Right atrium auricular region (tissue), 2 donors: ENCODE measurements at regions not wholly inside any gene's neighbourhood (a gene's known extent, or its start where the extent isn't known, plus 50 kb on each side); places are given as distances from the start of the nearest gene placed in this dataset.

Experiments
- DNase-seq: peaks from one replicate; pipeline ENCODE4 v3.0.0-alpha.2; 2019; ENCODE audit warnings: low spot score
- H3K27ac ChIP-seq, 2 donors: fragments of 200-600 bp; sonication (generic); 1 replicate in 1 of 2; 2 replicates in 1 of 2; pipeline ENCODE4 v1.5.1; 2016 to 2019
- H3K27me3 ChIP-seq, 2 donors: fragments of 200-600 bp; sonication (generic); one replicate each; pipeline versions ENCODE4 v1.5.1 to v1.6.0; 2017 to 2019
- H3K36me3 ChIP-seq: fragments of 200-600 bp; sonication (generic); one replicate; pipeline ENCODE4 v1.5.1; 2016
- H3K4me1 ChIP-seq, 2 donors: fragments of 200-600 bp; sonication (generic); one replicate each; pipeline versions ENCODE4 v1.5.1 to v1.6.0; 2017 to 2019
- H3K4me3 ChIP-seq, 2 donors: fragments of 200-600 bp; sonication (generic); 1 replicate in 1 of 2; 2 replicates in 1 of 2; pipeline ENCODE4 v1.5.1; 2017 to 2019; ENCODE audit warnings: mild to moderate bottlenecking in 1 of 2, moderate library complexity in 1 of 2
- H3K9me3 ChIP-seq, 2 donors: fragments of 200-600 bp; sonication (generic); one replicate each; pipeline ENCODE4 v1.5.1; 2019
- TF ChIP-seq, protein P1 (sequence below), 2 donors: fragments of 200-600 bp; sonication (generic); IDR thresholded peaks; one replicate each; pipeline ENCODE4 v1.5.1; 2019; ENCODE audit warnings: antibody characterized with exemption in 2 of 2

DNA sequence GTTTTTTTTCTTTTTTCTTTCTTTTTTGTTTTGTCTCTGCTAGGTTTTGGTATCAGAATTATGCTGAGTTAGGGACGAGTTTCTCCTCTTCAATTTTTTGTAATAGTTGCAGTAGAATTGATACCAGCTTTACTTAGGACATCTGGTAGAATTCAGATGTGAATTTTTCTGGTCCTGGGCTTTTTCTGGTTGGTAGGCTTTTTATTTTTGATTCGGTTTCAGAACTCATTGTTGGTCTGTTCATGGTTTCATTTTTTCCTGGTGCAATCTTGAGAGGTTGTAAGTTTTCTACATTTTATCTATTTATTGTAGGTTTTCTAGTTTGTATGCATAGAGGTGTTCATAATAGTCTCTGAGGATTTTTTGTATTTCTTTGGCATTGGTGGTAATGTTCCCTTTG is 498.1 kb upstream of the CPEB2 start:
- no peak for DNase-seq
- no peak overlapping the region for H3K27ac ChIP-seq
- no peak overlapping the region for H3K4me3 ChIP-seq
- TF ChIP-seq, protein P1, sequence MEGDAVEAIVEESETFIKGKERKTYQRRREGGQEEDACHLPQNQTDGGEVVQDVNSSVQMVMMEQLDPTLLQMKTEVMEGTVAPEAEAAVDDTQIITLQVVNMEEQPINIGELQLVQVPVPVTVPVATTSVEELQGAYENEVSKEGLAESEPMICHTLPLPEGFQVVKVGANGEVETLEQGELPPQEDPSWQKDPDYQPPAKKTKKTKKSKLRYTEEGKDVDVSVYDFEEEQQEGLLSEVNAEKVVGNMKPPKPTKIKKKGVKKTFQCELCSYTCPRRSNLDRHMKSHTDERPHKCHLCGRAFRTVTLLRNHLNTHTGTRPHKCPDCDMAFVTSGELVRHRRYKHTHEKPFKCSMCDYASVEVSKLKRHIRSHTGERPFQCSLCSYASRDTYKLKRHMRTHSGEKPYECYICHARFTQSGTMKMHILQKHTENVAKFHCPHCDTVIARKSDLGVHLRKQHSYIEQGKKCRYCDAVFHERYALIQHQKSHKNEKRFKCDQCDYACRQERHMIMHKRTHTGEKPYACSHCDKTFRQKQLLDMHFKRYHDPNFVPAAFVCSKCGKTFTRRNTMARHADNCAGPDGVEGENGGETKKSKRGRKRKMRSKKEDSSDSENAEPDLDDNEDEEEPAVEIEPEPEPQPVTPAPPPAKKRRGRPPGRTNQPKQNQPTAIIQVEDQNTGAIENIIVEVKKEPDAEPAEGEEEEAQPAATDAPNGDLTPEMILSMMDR (IDR thresholded peaks at IDR 0.05), result no peak
- no peaks in the 10 kb centered on the region for H3K27me3 ChIP-seq
- no peaks in the 10 kb centered on the region for H3K4me1 ChIP-seq
- H3K36me3 ChIP-seq, result no peaks in the 10 kb centered on the region
- peaks cover 0 to 8% of the 10 kb centered on the region in 2 donors for H3K9me3 ChIP-seq

DNA sequence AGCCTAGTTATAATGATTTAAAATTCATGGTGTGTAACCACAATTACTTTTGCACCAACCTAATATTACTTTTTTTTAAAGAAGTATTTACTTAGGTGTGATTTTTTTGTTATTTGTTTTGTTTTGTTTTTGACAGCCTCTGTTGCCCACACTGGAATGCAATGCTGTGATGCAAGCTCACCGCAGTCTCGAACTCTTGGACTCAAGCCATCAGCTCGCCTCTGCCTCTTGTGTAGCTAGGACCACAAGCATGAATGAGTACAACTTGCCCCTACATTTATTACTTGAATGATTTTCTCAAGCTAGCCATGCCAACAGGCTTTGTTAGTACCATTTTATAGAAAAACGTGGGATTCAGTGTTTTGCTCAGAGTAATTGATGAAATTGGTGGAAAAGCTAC is 488.8 kb upstream of the CPEB2 start:
- H3K4me1 ChIP-seq, result no peaks in the 10 kb centered on the region
- no peaks in the 10 kb centered on the region for H3K27me3 ChIP-seq
- TF ChIP-seq, protein P1 (IDR thresholded peaks at IDR 0.05), result no peak
- no peaks in the 10 kb centered on the region for H3K9me3 ChIP-seq
- no peak for DNase-seq
- no peak overlapping the region for H3K27ac ChIP-seq
- no peak overlapping the region for H3K4me3 ChIP-seq
- H3K36me3 ChIP-seq, result no peaks in the 10 kb centered on the region

DNA sequence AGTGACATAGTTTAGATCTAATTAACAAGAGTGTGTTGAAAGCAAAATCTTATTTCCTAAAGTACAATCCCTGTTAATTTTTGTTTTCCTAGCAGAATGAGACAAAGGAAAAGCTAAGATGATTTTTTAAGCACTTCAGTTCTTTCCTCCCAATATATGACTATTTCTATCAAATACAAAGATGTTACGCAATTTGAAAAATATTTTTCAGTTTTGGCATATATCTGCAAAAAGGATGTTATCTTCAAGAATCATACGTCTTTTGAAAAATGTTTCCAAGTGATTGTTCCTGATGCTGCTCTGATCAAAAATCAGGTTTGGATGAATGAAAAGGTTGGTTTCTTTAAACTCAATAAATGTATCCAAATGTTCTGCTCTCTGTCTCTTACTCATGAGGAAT is 486.7 kb upstream of the CPEB2 start:
- H3K4me3 ChIP-seq, result no peak overlapping the region
- DNase-seq, result no peak
- no peaks in the 10 kb centered on the region for H3K27me3 ChIP-seq
- TF ChIP-seq, protein P1 (IDR thresholded peaks at IDR 0.05), result no peak
- no peaks in the 10 kb centered on the region for H3K9me3 ChIP-seq
- H3K36me3 ChIP-seq, result no peaks in the 10 kb centered on the region
- no peak overlapping the region for H3K27ac ChIP-seq
- H3K4me1 ChIP-seq, result no peaks in the 10 kb centered on the region

DNA sequence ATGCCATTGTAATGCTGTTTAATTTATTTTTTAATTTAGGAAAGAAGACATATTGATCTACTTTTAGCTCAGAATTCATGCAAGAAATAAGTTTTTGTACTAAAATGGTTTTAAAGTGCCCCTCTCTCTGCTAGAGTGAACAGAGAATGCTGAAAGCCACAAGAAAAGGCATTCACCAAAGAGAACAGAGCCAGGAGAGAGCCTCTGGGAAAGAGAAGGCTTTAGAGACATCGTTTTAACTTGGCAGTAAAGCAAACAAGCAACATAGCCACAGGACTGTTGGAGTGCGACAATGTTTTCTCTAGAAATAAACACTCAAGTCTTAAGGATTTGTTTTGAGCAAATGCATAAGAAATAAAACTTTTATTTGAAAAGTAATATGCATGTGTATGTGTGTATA is 484.1 kb upstream of the CPEB2 start:
- Histone ChIP-seq H3K9me3 (no peaks in the 10 kb centered on the region), H3K4me3 (no peak overlapping the region), H3K36me3 (no peaks in the 10 kb centered on the region), H3K27ac (no peak overlapping the region), H3K4me1 (no peaks in the 10 kb centered on the region), H3K27me3 (no peaks in the 10 kb centered on the region)
- TF ChIP-seq, protein P1 (IDR thresholded peaks at IDR 0.05), result no peak
- DNase-seq, result no peak

DNA sequence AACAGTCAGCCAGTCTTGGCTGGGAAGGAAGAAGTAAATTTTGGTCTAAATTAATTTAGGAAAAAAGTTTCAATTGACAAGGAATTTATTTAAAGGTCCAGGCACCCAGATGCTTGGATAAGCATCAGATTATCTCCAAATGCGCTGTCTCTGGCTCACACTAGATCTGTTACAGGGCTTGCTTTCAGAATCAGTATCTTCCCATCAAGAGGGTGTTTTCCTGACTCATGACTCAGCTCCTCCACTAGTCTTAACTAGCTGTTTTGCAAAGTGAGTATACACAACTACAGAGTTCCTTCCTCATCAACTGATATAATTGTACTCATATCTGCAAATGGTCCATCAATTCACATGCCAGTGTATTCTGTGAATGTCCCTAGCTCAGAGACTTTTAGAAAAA is 482.1 kb upstream of the CPEB2 start:
- TF ChIP-seq, protein P1 (IDR thresholded peaks at IDR 0.05), result no peak
- DNase-seq, result no peak
- no peaks in the 10 kb centered on the region for H3K36me3 ChIP-seq
- H3K9me3 ChIP-seq, result no peaks in the 10 kb centered on the region
- H3K4me3 ChIP-seq, result no peak overlapping the region
- H3K27me3 ChIP-seq, result no peaks in the 10 kb centered on the region
- H3K4me1 ChIP-seq, result no peaks in the 10 kb centered on the region
- no peak overlapping the region for H3K27ac ChIP-seq

DNA sequence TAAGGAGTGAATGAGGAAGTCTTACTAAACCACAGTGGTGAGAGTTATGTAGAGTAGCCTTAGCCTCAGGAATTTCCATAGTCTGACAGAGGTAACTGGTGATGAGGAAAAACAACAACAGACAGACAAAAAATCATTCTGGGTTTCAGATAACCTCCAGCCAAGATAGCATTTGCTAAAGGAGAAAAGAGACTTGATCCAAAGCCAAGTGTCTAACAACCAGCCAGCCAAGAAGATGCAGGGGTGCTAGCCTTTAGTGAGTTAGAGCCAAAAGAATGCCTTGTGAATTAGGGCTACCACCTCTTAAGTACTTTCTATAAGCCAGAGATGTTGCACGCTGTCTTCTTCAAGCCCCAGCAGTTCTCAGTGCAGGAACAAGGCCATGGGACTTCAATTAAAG is 478.0 kb upstream of the CPEB2 start:
- no peaks in the 10 kb centered on the region for H3K27me3 ChIP-seq
- no peaks in the 10 kb centered on the region for H3K9me3 ChIP-seq
- peaks cover 0 to under 1% of the 10 kb centered on the region in 2 donors for H3K4me1 ChIP-seq
- H3K4me3 ChIP-seq, result no peak overlapping the region
- no peak overlapping the region for H3K27ac ChIP-seq
- TF ChIP-seq, protein P1 (IDR thresholded peaks at IDR 0.05), result no peak
- no peak for DNase-seq
- H3K36me3 ChIP-seq, result no peaks in the 10 kb centered on the region
